HepG2 (cell line): ENCODE measurements at regions not wholly inside any gene's neighbourhood (a gene's known extent, or its start where the extent isn't known, plus 50 kb on each side); places are given as distances from the start of the nearest gene placed in this dataset.

Source experiments
- ATAC-seq: fragments of 200-7000 bp; cut with Tn5 transposase; 3 replicates; pipeline ENCODE4 v1.9.1; 2020; ENCODE audit warnings: mild to moderate bottlenecking, moderate library complexity
- BruUV-seq: library from RNA; stranded (reverse); fragments of 400-500 nt; replicated peaks from 2 replicates; lab custom pipeline; 2021; lab: Mats Ljungman, UMichigan
- CTCF ChIA-PET: fragments of 300-600 bp; formaldehyde crosslinking; extraction: SDS; loops from one replicate; lab custom pipeline; 2021; ENCODE audit warnings: low total read pairs, inconsistent platforms, low intra/inter-chr PET ratio; lab: Yijun Ruan, JAX
- POLR2A ChIA-PET: fragments of 350-600 bp; sonication (Branson Sonifier 250); formaldehyde crosslinking; loops from one replicate; lab custom pipeline; 2020; ENCODE audit warnings: antibody characterized with exemption, inconsistent platforms; lab: Yijun Ruan, JAX
- DNase-seq: peaks from one replicate; pipeline ENCODE4 v3.0.0-alpha.2; 2015; ENCODE audit warnings: low spot score
- FAIRE-seq: peaks from 3 replicates; lab custom pipeline; 2011; peaks lifted over from hg19 to GRCh38; lab: Jason Lieb, UNC
- H2AFZ ChIP-seq: one replicate; pipeline ENCODE4 v1.6.1; 2011; ENCODE audit warnings: low read length, inconsistent platforms
- H3K27ac ChIP-seq: fragments of 300-600 bp; 3 replicates; pipeline ENCODE4 v1.8.0; 2011; ENCODE audit warnings: mixed run types, mild to moderate bottlenecking, mixed read lengths, low read length, inconsistent platforms; ENCODE audit not compliant: insufficient read depth; ENCODE audit errors: extremely low read length
- H3K27me3 ChIP-seq, 2 experiments: fragments of 200-600 bp in 1 of 2; 2 replicates in 1 of 2; 3 replicates in 1 of 2; pipeline versions ENCODE4 v1.6.0 to v1.8.0; 2011; ENCODE audit warnings: low read length in 2 of 2, mild to moderate bottlenecking in 2 of 2, moderate library complexity in 2 of 2, inconsistent platforms in 1 of 2; ENCODE audit not compliant: insufficient read depth in 2 of 2, control insufficient read depth in 1 of 2
- H3K36me3 ChIP-seq, 2 experiments: fragments of 200-600 bp in 1 of 2; replicated peaks in 1 of 2; 2 replicates in 1 of 2; 3 replicates in 1 of 2; pipeline versions ENCODE4 v1.5.1 to v1.8.0; 2011; ENCODE audit warnings: low read length in 2 of 2, inconsistent platforms in 1 of 2; ENCODE audit not compliant: insufficient read depth in 2 of 2, control insufficient read depth in 1 of 2
- H3K4me1 ChIP-seq: 2 replicates; pipeline ENCODE4 v1.5.1; 2012; ENCODE audit warnings: low read length, inconsistent platforms; ENCODE audit not compliant: insufficient read depth
- H3K4me2 ChIP-seq: 2 replicates; pipeline ENCODE4 v1.6.0; 2011; ENCODE audit warnings: low read depth, low read length, inconsistent platforms
- H3K4me3 ChIP-seq, 3 experiments: fragments of 200-600 bp in 1 of 3; sonication (generic), shearing (Covaris generic) in 1 of 3; replicated peaks in 1 of 3; 2 replicates each; pipeline ENCODE4 v1.5.1; 2011 to 2016; ENCODE audit warnings: low read length in 3 of 3, inconsistent platforms in 2 of 3, low read depth in 2 of 3, mild to moderate bottlenecking in 2 of 3, control low read depth in 1 of 3, mixed read lengths in 1 of 3; ENCODE audit not compliant: insufficient read depth in 1 of 3
- H3K79me2 ChIP-seq: one replicate; pipeline ENCODE4 v1.6.1; 2011; ENCODE audit warnings: low read length, inconsistent platforms; ENCODE audit not compliant: insufficient read depth
- H3K9ac ChIP-seq: 2 replicates; pipeline ENCODE4 v1.6.0; 2011; ENCODE audit warnings: mild to moderate bottlenecking, low read depth, low read length, inconsistent platforms; ENCODE audit not compliant: insufficient read depth
- H3K9me3 ChIP-seq: 2 replicates; pipeline ENCODE4 v1.5.1; 2012; ENCODE audit warnings: mild to moderate bottlenecking, low read length
- H4K20me1 ChIP-seq: 2 replicates; pipeline ENCODE4 v1.6.0; 2011; ENCODE audit warnings: inconsistent platforms, mild to moderate bottlenecking, low read length, moderate library complexity; ENCODE audit not compliant: insufficient read depth
- KIAA2018 ChIP-seq: sonication (generic); formaldehyde crosslinking; IDR thresholded peaks from 2 replicates; pipeline ENCODE4 v1.5.0; 2020; ENCODE audit warnings: mild to moderate bottlenecking, missing genetic modification reagents, borderline replicate concordance
- PAWR ChIP-seq: sonication (generic); formaldehyde crosslinking; IDR thresholded peaks from 2 replicates; pipeline ENCODE4 v1.4.0; 2020; ENCODE audit warnings: missing genetic modification reagents, mild to moderate bottlenecking, borderline replicate concordance
- ZNF564 ChIP-seq: sonication (generic); formaldehyde crosslinking; IDR thresholded peaks from 2 replicates; pipeline ENCODE4 v1.8.1; 2023; ENCODE audit warnings: mild to moderate bottlenecking, missing genetic modification reagents
- WGBS: methylation state at CpG from one replicate; pipeline ENCODE4 v1.1.6; 2017; ENCODE audit warnings: low lambda C conversion rate; 5-methylcytosine and 5-hydroxymethylcytosine counted together
- in situ Hi-C: cut with HindIII; loops from 2 replicates; pipeline ENCODE4 v1.10.0; 2017; ENCODE audit warnings: low pct_unique_long_range_greater_than_20kb; ENCODE audit not compliant: extremely low pct_ligation_motif_present
- intact Hi-C: fragments of 100-400 bp; cut with micrococcal nuclease; formaldehyde crosslinking; loops from one replicate; pipeline ENCODE4 v1.10.0; 2022; ENCODE audit not compliant: unreplicated experiment

- TF ChIP-seq PAWR (CRISPR knock-in tag) = no peak
Measured at GRCh38 chr2:16396986-16397385, 268.6 kb downstream of the CYRIA start (continued).

- no peak for TF ChIP-seq KIAA2018 (CRISPR knock-in tag)
- 0 out of 2 replicates have a peak, but pooled peaks have one; percentile 33 for TF ChIP-seq ZNF564 (CRISPR knock-in tag)
- peaks cover 30% of the 10 kb centered on the region for H3K4me1 ChIP-seq
- H3K4me2 ChIP-seq = no peak overlapping the region
- H3K27ac ChIP-seq = no peak overlapping the region
- intact Hi-C loops = no loop called here
- ATAC-seq (no peak), FAIRE-seq (no peak), DNase-seq (no peak)
- H3K27me3 ChIP-seq = no peaks in the 10 kb centered on the region
- H3K9me3 ChIP-seq = no peaks in the 10 kb centered on the region
- no peaks in the 10 kb centered on the region for H3K36me3 ChIP-seq
- no peak overlapping the region for H2AFZ ChIP-seq
- in situ Hi-C loops = no loop called here
- no peak overlapping the region for H3K4me3 ChIP-seq
- WGBS = 80% methylated on average over 10 of the region's 10 CpGs
- no peak overlapping the region for H3K9ac ChIP-seq
- no TSS peak for BruUV-seq
- no peaks in the 10 kb centered on the region for H4K20me1 ChIP-seq
- no peaks in the 10 kb centered on the region for H3K79me2 ChIP-seq
- POLR2A ChIA-PET = no interaction called here
- CTCF ChIA-PET = no interaction called here
Measured at GRCh38 chr2:16396171-16396570, 269.5 kb downstream of the CYRIA start.
